HG02970 (cell line): ENCODE measurements at regions not wholly inside any gene's neighbourhood (a gene's known extent, or its start where the extent isn't known, plus 50 kb on each side); places are given as distances from the start of the nearest gene placed in this dataset.

Experiments
- ATAC-seq: cut with Tn5 transposase; IDR thresholded peaks from one replicate; pipeline ENCODE4 v1.9.1; 2021; ENCODE audit warnings: mild to moderate bottlenecking, moderate library complexity, moderate number of reproducible peaks; ENCODE audit not compliant: unreplicated experiment, low FRiP score

- no peak for ATAC-seq
These were observed 116.2 kb upstream of the PCDH18 start for GRCh38 chr4:137648531-137648930.

- no peak for ATAC-seq
These were observed 115.1 kb upstream of the PCDH18 start for GRCh38 chr4:137647375-137647774.

- ATAC-seq: no peak
These were observed 111.9 kb upstream of the PCDH18 start for GRCh38 chr4:137644201-137644600.

DNA sequence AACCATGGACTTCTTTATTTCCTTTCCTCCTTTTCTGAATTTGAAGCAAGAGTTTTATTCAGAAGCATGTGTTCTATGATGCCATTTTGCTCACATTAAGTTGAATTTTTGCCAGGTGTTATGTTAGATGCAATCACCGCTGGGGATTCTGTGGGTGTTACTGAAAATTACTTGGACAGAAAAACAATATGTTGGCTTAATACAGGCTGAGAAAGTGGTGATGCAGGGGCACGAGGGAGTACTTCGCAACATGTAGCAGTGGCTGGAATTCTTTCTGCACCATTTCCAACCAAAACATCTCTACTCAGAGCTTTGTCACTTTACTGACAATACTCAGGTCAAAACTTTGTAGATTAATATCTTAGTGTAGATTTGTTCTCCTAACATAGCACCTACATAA lies 109.2 kb upstream of the PCDH18 start:
- no peak for ATAC-seq

DNA sequence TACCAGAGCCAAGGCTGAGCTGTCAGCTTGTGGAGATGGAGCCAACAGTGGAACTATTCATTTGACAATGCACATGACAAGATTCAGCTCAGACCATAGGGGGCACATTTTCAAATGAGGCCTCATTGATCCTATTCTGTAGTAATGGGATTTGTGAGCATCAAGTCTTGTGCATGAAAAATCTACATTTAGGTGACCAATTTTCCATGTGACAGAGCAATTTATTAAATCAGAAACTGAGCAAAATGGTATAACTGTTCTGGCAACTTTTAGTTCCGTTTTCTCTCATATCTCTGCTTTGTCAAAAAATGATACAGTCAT lies 108.5 kb upstream of the PCDH18 start:
- ATAC-seq: no peak

- peak; percentile 74 for ATAC-seq
These were observed 108.0 kb upstream of the PCDH18 start for GRCh38 chr4:137640156-137640837.

GRCh38 chr4:137638934-137639333 lies 106.6 kb upstream of the PCDH18 start:
- ATAC-seq: no peak

DNA sequence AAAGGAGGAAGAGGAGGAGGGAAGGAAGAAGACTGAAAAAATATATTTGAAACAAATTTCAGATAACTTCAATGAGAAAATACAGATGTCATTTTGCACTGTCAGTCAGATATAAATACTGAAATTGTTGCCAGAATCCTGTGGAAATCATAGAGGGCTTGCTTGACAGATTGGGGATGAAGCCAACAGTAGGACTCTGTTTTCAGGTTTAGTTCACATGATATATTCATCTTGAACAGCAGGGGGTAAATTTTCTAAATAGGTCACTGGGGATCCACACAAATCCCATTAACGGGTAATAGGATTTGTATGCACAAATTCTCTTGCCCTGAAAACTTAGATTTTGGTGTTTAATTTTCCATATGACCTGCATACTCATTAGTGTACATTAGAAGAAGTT lies 103.3 kb upstream of the PCDH18 start:
- ATAC-seq: no peak

DNA sequence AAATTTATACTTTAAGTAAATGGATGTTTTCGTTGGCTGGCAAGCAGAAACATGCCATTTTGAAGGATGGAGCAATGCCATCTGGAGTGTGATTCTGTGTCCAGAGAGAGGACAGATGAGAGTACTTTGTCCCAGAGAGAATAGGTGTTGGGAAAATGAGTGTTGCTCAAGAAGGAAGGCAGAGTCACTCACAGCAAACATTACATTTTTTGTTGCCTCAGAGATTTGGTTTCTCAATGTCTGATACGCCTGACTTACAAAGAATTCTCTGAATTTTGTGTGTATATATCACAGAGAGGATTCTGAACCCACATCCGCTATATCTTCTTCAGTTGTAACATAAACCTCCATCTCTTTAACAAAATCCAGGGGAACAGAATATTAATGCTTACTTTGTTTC lies 102.8 kb upstream of the PCDH18 start:
- ATAC-seq: no peak

GRCh38 chr4:137632842-137633241 lies 100.5 kb upstream of the PCDH18 start:
- no peak for ATAC-seq

DNA sequence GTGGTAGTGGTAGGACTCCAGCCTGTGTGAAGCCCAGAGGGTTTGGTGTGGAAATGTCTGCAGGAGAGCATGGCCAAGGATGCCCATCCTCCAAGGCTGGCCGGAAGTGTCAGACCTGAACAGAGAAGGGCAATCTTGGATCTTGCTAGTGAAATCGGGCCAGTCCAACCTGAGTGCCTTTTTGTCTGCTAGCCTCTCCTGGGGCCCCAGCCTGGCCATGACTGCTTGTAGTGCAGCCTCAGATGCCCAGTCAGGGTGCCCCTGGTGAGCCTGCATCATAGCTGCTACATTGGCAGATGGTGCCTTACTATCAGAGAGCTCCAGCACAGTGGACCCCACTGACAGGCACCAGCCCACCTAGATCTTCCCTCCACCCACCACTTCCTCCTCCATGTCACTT lies 99.3 kb upstream of the PCDH18 start:
- no peak for ATAC-seq

GRCh38 chr4:137630252-137630651 lies 98.0 kb upstream of the PCDH18 start:
- ATAC-seq: no peak

DNA sequence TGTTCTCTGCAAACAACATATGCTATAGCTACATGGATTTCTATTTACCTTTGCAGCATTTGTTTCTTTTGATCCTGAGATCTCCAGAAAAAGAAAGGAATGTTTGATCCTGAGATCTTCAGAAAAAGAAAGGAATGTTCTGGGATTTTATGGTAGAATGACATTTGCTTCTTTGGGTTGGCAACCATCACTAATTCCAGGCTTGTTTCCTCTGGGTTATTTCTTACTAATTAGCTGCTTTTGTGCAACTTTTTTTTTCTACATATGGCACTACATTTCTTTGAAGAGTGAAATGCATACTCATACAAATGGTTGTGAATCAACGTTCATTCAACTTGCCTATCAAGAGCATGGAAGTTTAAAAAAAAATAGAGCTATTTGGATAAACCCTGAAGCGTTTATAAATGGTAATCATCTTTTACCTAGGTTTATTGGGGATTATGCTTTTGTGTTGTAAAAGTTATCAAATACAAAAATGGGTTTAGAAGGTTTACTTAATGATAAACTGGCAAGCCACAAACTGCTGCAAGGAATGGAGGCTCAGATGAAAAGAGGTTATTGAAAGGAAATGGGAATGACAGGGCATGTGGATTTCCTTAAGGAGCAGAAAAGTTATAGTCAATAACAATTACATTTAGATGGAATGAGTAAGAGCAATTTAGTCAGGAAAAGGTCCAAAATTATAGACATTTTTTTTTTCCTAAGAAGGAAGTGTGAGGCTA lies 95.6 kb upstream of the PCDH18 start:
- no peak for ATAC-seq

- no peak for ATAC-seq
These were observed 94.8 kb upstream of the PCDH18 start for GRCh38 chr4:137626942-137627738.

- ATAC-seq: no peak
These were observed 90.7 kb upstream of the PCDH18 start for GRCh38 chr4:137623013-137623412.

DNA sequence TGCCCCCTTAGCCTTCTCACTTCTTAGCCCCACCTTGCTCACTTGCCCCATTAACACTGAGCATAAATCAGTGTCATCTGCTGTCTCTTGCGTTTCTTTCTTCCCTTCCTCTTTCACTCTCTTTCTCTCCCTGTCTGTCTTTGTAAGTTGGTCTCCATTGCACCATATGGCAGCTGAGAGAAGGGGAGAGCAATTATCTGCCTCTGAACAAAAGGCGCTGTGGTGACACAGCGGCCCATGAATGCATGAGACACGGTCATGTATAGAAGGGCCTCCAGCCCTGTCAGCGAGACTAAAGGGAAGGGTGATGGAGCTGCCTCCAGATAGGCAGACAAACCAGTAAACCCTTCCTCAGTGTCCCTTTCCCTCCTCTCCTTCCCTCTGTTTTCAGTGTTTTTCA lies 88.8 kb upstream of the PCDH18 start:
- ATAC-seq: no peak

DNA sequence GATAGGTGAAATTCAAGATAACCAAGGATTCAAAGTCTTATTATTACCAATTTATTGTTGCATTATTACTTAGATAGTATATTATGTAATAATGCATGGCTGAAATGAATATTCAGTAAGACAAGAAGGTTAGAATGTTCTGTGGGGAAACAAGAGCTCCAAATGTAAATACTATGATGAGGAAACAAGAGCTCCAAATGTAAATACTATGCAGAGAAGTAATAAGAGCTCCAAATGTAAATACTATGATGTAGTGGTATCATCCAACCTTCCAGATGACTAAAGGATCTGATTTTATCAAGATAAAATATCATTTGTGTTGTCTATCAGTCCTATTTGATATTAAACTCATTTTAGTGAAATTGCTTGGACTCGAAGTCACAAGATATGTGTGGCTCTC lies 82.2 kb upstream of the PCDH18 start:
- no peak for ATAC-seq

DNA sequence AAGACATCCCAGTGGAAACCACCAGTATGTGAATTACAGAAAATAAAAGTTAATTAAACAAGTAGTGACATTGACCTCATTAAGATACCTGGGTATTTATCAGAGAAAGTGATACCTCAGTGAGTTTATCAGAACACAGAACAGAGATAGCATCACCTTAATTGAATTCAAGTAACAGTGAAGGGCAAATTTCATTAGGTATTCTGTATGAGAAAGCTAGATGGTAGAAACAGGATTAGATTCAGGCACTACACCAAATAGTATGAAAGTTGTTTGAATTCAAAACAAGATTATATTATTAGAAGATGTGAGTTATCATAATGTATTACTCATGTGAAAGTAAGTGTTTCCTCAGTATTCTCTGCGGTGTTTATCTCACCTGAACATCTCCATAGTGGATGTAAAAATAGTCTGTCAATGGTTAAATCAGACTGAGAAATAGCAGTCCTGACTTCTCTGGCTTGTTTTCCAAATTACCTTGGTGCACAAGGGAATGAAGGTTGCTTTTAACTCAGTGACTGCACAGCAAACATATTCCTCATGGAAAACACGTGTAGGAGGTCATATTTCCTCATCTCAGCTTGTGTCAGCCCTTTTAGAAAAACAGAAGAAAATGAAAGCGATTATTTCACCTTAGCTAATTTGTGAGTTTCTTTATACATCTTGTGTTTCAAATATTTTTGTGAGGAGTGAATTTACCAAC lies 79.9 kb upstream of the PCDH18 start:
- no peak for ATAC-seq

DNA sequence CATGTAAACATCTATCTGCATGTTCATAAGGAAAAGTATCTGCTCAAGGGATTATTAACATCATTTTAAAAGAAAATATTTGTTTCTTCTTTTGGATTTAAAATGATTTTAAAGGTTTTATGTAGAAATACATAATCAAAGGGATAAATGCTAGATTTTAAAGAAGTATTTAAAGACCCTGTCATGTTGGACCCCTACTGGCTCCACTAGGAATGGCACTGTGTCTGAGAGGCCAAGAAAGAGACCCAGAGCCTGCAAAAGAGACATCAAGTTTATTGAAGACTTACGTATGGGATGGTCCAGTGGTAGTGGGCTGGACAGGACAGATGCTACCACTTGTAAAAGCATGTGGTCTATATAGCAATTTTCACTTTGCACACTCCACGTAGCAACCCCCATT lies 78.7 kb upstream of the PCDH18 start:
- no peak for ATAC-seq

DNA sequence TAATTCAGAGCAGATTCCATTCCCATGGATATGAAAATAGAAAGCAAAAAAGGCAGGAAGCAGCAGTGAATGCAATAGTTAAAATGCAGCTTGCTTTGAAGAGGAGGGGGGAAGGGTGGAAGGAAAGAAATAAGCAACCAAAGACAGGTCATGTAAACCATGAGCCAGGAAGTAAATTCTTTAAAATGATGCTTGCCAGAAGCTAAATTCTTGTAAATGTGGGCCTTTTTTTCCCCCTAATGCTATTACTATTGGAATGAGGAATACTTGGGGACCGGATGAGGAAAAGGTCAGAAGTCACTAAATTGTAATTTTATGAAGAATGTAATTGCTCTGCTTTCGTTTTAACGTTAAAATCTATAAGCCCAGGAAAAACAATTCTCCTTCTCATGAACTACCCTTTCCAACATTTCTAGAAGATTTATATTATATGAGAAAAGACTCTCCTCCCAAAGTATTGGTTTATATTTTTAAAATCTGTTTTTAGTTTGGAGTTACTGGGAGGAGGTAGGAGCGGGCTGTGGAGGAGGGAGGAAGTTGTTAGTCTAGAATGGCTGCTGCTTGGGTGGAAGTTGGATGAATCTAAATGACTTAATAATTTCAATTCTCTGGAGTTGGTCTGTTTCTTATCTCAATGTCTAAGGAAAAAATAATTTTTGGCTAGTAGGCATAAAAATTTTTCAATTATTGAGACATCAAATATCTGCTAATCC lies 77.6 kb upstream of the PCDH18 start:
- no peak for ATAC-seq
